ENCODE measurements at regions not wholly inside any gene's neighbourhood (a gene's known extent, or its start where the extent isn't known, plus 50 kb on each side); places are given as distances from the start of the nearest gene placed in this dataset.

DNA sequence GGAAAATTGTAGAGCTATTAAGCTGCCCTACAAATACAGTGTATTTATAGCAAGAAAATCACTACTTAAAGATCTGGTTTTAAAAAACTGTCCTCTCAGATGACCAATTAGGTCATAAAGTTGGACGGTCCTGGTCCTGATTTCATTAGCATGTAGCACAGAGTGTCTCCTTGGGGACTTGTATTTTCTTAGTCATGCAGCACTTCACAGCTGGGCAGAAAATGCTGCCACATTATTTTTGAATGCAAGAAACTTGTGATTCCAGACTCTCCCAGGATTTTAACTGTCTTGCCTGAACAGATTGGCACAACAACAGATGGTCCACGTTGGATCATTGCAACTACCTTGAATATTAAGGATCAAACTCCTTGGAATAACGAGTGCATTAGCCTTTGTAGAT lies 348.1 kb upstream of the SGCD start:
- Histone ChIP-seq H3K27me3 (replicated peaks in 1 of 7) (no peaks in the 10 kb centered on the region), H3K4me3 (no peak overlapping the region), H3K27ac (no peak overlapping the region), H3K36me3 (no peaks in the 10 kb centered on the region), H3K9me3 (no peaks in the 10 kb centered on the region), H3K4me1 (no peaks in the 10 kb centered on the region)
- no peak for DNase-seq
- TF ChIP-seq POLR2A (IDR thresholded peaks at IDR 0.05) (no peak), POLR2AphosphoS5 (IDR thresholded peaks at IDR 0.05) (no peak)
- TF ChIP-seq, protein P1, sequence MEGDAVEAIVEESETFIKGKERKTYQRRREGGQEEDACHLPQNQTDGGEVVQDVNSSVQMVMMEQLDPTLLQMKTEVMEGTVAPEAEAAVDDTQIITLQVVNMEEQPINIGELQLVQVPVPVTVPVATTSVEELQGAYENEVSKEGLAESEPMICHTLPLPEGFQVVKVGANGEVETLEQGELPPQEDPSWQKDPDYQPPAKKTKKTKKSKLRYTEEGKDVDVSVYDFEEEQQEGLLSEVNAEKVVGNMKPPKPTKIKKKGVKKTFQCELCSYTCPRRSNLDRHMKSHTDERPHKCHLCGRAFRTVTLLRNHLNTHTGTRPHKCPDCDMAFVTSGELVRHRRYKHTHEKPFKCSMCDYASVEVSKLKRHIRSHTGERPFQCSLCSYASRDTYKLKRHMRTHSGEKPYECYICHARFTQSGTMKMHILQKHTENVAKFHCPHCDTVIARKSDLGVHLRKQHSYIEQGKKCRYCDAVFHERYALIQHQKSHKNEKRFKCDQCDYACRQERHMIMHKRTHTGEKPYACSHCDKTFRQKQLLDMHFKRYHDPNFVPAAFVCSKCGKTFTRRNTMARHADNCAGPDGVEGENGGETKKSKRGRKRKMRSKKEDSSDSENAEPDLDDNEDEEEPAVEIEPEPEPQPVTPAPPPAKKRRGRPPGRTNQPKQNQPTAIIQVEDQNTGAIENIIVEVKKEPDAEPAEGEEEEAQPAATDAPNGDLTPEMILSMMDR (IDR thresholded peaks at IDR 0.05 in 8 of 11, conservative IDR thresholded peaks at IDR 0.05 in 3 of 11), result no peak
- intact Hi-C loops (cut with DNase I; ENCODE audit: low total_unique reads), result no loop called here
- WGBS, 5 donors, result 46 to 78% (median 68%) methylated on average over 3 of the region's 3 CpGs

- 53 to 77% (median 66%) methylated on average over 3 of the region's 3 CpGs for WGBS, 5 donors
- TF ChIP-seq POLR2AphosphoS5 (IDR thresholded peaks at IDR 0.05) (no peak), POLR2A (IDR thresholded peaks at IDR 0.05) (no peak)
- TF ChIP-seq, protein P1 (IDR thresholded peaks at IDR 0.05 in 8 of 11, conservative IDR thresholded peaks at IDR 0.05 in 3 of 11), result no peak
These were observed 344.6 kb upstream of the SGCD start for GRCh38 chr5:155982354-155982753.

DNA sequence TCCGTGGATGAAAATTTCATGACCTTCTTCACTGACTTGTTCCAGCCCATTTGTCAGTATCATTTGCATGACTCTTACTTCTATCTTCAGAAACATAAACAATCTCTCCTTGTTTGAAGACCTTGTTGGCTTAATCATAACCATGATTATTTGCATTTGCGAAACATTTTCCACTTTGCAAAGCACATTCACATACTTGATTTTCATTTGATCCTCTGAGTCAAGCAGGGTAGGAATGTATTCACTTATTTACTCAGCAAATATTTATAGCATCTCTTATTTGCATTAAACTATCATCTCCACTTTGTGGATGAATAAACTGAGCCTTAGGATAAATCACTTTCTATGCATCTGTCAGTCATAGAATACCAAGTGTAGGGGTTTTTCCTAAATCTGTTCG lies 343.0 kb upstream of the SGCD start:
- Histone ChIP-seq H3K27me3 (replicated peaks in 1 of 7) (no peaks in the 10 kb centered on the region), H3K27ac (no peak overlapping the region), H3K4me1 (no peaks in the 10 kb centered on the region), H3K36me3 (no peaks in the 10 kb centered on the region), H3K4me3 (no peak overlapping the region), H3K9me3 (no peaks in the 10 kb centered on the region)
- TF ChIP-seq POLR2AphosphoS5 (IDR thresholded peaks at IDR 0.05), result no peak
- TF ChIP-seq, protein P1 (IDR thresholded peaks at IDR 0.05 in 8 of 11, conservative IDR thresholded peaks at IDR 0.05 in 3 of 11), result no peak
- TF ChIP-seq POLR2A (IDR thresholded peaks at IDR 0.05), result no peak
- DNase-seq, result no peak
- 80 to 89% (median 84%) methylated on average over 3 of the region's 3 CpGs for WGBS, 5 donors
- intact Hi-C loops (cut with DNase I; ENCODE audit: low total_unique reads), result no loop called here

More at GRCh38 chr5:155982354-155982753, 344.6 kb upstream of the SGCD start:
- H3K36me3 ChIP-seq, result no peaks in the 10 kb centered on the region
- H3K27me3 ChIP-seq (replicated peaks in 1 of 7), result no peaks in the 10 kb centered on the region
- no peaks in the 10 kb centered on the region for H3K4me1 ChIP-seq
- intact Hi-C loops (cut with DNase I; ENCODE audit: low total_unique reads), result no loop called here
- H3K9me3 ChIP-seq, result no peaks in the 10 kb centered on the region
- no peak overlapping the region for H3K4me3 ChIP-seq
- no peak overlapping the region for H3K27ac ChIP-seq
- no peak for DNase-seq

- no peaks in the 10 kb centered on the region for H3K9me3 ChIP-seq
- TF ChIP-seq POLR2AphosphoS5 (IDR thresholded peaks at IDR 0.05) (no peak), POLR2A (IDR thresholded peaks at IDR 0.05) (no peak)
- TF ChIP-seq, protein P1 (IDR thresholded peaks at IDR 0.05 in 8 of 11, conservative IDR thresholded peaks at IDR 0.05 in 3 of 11), result no peak
- H3K27me3 ChIP-seq (replicated peaks in 1 of 7), result no peaks in the 10 kb centered on the region
- no peak for DNase-seq
- H3K27ac ChIP-seq, result no peak overlapping the region
- no peaks in the 10 kb centered on the region for H3K36me3 ChIP-seq
- no peak overlapping the region for H3K4me3 ChIP-seq
- 58 to 73% (median 69%) methylated on average over 5 of the region's 5 CpGs for WGBS, 5 donors
- intact Hi-C loops (cut with DNase I; ENCODE audit: low total_unique reads), result no loop called here
- no peaks in the 10 kb centered on the region for H3K4me1 ChIP-seq
These were observed 339.6 kb upstream of the SGCD start for GRCh38 chr5:155987265-155987810.

Measured in spleen (tissue), 11 donors.